Breast epithelium (tissue), 3 donors: ENCODE measurements at regions not wholly inside any gene's neighbourhood (a gene's known extent, or its start where the extent isn't known, plus 50 kb on each side); places are given as distances from the start of the nearest gene placed in this dataset.

Experiments
- POLR2A ChIP-seq: fragments of 450-650 bp; IDR thresholded peaks from one replicate; pipeline ENCODE4 v1.6.1; 2016; ENCODE audit warnings: antibody characterized with exemption, mild to moderate bottlenecking, moderate library complexity
- POLR2AphosphoS5 ChIP-seq, 3 donors: sonication (generic); formaldehyde crosslinking; IDR thresholded peaks; one replicate each; pipeline ENCODE4 v1.6.1; 2017; ENCODE audit warnings: antibody characterized with exemption in 3 of 3
- TF ChIP-seq, protein P1 (sequence below), 3 donors: fragments of 450-650 bp; IDR thresholded peaks; one replicate each; pipeline ENCODE4 v1.5.1; 2016 to 2017; ENCODE audit warnings: antibody characterized with exemption in 3 of 3, mild to moderate bottlenecking in 3 of 3, moderate library complexity in 3 of 3

DNA sequence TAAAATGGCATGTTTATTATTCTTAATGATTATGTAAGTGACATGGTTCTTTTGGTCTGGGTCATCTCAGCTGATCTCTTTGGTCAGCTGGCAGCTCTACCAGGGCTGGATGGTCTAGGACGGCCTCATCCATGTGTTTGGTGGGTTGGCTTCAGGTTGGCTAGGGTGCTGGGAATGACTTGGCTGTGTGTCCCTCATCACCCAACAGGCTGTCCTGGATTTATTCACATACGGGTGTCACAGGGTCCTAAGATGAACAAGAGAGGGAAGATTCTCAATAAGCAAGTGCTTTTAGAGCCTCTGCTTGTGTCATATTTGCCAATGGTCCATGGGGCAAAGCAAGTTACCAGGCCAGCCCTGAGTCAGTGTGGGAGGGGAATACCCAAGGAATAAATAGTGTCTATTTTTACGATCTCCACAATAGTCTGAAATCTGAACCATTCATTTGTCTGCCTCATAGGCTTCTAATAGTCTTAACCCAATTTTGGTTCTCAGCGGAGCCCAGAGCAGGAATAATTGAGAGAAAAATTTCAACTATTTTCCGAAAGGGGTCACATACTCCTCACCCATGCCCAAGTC, 157.5 kb downstream of the HS3ST2 start:
- TF ChIP-seq, protein P1, sequence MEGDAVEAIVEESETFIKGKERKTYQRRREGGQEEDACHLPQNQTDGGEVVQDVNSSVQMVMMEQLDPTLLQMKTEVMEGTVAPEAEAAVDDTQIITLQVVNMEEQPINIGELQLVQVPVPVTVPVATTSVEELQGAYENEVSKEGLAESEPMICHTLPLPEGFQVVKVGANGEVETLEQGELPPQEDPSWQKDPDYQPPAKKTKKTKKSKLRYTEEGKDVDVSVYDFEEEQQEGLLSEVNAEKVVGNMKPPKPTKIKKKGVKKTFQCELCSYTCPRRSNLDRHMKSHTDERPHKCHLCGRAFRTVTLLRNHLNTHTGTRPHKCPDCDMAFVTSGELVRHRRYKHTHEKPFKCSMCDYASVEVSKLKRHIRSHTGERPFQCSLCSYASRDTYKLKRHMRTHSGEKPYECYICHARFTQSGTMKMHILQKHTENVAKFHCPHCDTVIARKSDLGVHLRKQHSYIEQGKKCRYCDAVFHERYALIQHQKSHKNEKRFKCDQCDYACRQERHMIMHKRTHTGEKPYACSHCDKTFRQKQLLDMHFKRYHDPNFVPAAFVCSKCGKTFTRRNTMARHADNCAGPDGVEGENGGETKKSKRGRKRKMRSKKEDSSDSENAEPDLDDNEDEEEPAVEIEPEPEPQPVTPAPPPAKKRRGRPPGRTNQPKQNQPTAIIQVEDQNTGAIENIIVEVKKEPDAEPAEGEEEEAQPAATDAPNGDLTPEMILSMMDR (IDR thresholded peaks at IDR 0.05): no peak
- no peak for TF ChIP-seq POLR2A
- TF ChIP-seq POLR2AphosphoS5 (IDR thresholded peaks at IDR 0.05): no peak
